Tibial nerve (tissue), 4 donors: ENCODE measurements at regions not wholly inside any gene's neighbourhood (a gene's known extent, or its start where the extent isn't known, plus 50 kb on each side); places are given as distances from the start of the nearest gene placed in this dataset.
"Not testable (repeated sequence)": the region's sequence is repeated elsewhere in the genome, so short reads cannot be mapped to it uniquely, and the experiment has no call there.

Source experiments
- EP300 ChIP-seq, 2 donors: sonication (generic); formaldehyde crosslinking; IDR thresholded peaks; one replicate each; pipeline ENCODE4 v1.6.1; 2017; ENCODE audit warnings: antibody characterized with exemption in 2 of 2, mild to moderate bottlenecking in 1 of 2
- POLR2A ChIP-seq, 2 donors: fragments of 450-650 bp; IDR thresholded peaks; one replicate each; pipeline ENCODE4 v1.6.1; 2017; ENCODE audit warnings: antibody characterized with exemption in 2 of 2, mild to moderate bottlenecking in 2 of 2, moderate library complexity in 2 of 2
- TF ChIP-seq, protein P1 (sequence below), 5 experiments: fragments of 200-600 bp in 3 of 5; fragments of 450-650 bp in 2 of 5; sonication (generic) in 3 of 5; IDR thresholded peaks; one replicate each; pipeline ENCODE4 v1.5.1; 2016 to 2019; ENCODE audit warnings: antibody characterized with exemption in 5 of 5, mild to moderate bottlenecking in 3 of 5, moderate library complexity in 2 of 5

DNA sequence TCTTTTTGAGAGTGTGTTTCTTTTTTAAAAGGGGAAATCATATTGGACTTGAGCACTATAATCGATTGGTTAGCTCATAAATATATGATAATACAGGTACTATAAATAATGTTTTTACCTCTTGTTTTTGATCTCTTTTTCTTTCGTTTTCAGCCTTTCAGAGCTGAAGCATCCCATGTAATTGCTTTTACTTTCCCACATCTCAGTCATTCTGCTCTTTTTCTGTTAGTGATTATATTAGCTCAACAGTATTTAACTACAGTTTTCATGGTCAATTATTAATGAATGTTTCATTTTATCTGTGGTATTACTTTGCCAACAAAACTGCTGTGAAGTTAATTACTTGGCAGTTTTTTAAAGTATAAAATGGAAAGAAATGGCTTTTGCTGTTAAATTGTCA lies 811.1 kb downstream of the PRIM2 start:
- TF ChIP-seq, protein P1, sequence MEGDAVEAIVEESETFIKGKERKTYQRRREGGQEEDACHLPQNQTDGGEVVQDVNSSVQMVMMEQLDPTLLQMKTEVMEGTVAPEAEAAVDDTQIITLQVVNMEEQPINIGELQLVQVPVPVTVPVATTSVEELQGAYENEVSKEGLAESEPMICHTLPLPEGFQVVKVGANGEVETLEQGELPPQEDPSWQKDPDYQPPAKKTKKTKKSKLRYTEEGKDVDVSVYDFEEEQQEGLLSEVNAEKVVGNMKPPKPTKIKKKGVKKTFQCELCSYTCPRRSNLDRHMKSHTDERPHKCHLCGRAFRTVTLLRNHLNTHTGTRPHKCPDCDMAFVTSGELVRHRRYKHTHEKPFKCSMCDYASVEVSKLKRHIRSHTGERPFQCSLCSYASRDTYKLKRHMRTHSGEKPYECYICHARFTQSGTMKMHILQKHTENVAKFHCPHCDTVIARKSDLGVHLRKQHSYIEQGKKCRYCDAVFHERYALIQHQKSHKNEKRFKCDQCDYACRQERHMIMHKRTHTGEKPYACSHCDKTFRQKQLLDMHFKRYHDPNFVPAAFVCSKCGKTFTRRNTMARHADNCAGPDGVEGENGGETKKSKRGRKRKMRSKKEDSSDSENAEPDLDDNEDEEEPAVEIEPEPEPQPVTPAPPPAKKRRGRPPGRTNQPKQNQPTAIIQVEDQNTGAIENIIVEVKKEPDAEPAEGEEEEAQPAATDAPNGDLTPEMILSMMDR (IDR thresholded peaks at IDR 0.05) = not testable (repeated sequence)
- TF ChIP-seq POLR2A, EP300 (IDR thresholded peaks at IDR 0.05): not testable (repeated sequence)
